ENCODE measurements at regions not wholly inside any gene's neighbourhood (a gene's known extent, or its start where the extent isn't known, plus 50 kb on each side); places are given as distances from the start of the nearest gene placed in this dataset.
"Not testable (repeated sequence)": the region's sequence is repeated elsewhere in the genome, so short reads cannot be mapped to it uniquely, and the experiment has no call there.

DNA sequence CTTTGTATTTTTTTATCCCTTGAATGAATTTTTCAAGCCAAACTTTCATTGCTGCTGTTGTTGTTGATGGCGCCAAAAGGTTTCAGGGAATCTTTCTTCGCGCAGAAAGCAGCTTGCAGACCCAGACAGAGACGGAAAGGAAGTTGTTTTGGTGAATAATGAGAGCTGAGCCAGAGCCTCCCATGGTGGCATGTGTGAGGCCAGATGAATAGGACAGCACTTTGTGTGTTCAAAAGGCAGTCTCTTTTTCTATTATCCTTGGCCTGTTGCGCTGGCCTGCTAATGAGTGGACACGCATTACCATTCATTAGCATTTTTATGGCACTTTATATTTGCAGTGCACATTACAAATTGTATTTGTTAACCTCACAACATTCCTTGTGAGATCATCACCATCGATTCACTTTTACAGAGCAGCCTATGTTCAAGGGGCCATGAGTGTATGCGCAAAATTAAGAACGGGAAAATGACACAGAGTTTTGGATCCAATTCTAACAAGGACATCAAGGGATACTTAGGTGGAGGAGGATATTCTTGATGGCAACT, 754.7 kb downstream of the BCL11A start:
- DNase-seq (ENCODE audit: low read depth in 2 of 2), result no peak

DNA sequence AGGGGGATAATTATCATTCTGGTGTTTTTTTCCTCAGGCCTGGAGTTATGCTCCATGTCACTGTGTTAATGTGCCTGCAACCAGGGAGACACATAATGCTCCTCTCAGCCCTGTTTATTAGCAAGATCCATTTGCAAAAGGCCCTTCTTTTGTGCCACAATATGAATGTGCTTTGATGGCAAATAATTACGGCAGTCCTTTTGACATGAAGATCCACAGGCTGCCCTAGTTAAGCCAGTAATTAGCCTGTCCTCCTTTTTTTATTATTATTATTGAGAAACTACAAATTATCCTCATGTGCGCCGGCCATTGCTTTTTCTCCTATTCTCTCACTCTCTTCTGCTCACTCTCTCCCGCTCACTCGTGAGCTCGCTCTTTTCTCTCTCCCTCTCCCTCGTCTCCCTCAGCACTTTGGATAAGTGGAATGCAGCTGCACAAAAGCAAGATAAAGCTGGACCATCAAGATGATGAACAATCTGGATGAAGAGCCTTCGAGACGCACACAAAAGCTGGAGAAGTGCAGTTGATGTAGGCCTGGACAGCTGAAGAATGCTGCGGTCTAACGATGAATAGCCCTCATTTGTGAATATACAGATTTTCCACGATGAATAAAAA, 762.3 kb downstream of the BCL11A start:
- no peak for DNase-seq (ENCODE audit: low read depth in 2 of 2)

DNA sequence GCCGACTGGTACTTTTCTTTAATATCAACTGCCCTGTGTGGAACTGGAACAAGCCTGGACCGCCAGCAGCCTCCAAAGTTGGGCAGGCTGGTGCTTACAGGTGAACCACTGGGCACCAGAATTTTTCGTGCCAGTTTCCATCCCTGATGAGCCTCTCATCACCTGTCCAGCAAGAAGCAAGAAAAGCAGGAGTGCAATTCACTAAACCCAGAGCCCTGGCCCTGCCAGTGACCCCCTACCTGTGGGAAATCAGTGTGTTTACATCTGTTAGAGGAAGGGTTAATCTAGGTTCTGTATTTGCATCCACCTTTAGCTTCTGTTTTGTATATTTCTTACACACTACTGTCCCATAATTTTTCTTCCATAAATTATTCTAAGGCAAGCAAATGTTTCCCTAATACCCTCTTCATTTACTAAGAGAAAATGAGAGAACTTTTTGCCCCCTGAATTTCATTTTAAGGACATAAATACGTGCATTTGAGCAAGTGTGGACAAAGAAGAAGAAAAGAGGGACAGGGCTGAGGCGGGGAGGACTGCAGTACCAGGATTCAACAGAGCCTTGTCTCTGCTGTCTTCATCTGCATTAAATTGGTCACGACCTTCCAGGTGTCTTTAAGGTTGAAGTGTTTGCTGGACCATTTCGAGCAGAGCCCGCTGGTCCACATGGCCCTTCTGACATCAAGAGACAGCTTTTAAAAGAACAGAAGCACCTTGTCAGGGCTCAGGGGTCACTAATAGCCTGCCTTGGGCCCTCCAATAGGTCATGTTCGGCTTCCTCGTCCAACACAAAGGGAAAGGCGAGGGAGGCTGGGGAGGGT, 763.1 kb downstream of the BCL11A start:
- DNase-seq (ENCODE audit: low read depth in 2 of 2), result no peak

DNA sequence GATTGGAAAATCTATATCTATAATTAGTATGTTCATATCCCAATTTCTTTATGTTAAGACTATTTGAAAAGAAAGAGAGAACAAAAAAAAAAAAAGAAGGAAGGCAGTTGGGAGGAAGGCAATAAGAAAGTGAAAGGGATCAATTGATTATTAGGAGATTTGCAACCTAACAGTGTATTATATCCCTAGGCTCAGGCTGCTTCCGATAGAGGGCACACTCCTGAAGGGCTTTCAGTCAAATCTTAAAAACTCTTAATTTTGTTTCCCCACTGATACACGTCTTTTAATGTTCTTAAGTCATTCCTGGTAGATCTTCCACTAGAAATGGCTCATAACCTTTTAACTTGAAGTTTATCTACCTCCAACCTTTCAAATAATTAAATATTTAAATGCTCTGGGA, 763.9 kb downstream of the BCL11A start:
- no peak for DNase-seq (ENCODE audit: low read depth in 2 of 2)

DNA sequence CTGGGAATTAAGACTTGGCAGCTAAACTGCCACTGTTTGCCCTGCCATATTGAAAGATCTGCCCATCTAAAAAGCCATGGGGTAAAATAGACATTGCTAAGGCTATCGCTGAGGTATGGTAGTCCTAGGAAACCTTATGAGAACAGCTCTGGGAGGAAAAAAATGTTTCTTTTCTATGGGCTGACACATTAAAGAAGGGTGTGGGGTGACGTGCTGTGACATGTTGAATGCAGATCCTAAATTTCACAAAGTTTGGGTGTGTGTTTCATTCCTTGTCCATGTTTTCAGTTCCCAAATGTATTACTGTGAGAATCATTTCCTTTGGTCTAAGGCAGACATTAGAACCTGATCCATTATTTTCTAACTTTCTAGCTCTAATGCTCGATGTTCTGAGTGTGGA, 766.4 kb downstream of the BCL11A start:
- no peak for DNase-seq (ENCODE audit: low read depth in 2 of 2)

DNA sequence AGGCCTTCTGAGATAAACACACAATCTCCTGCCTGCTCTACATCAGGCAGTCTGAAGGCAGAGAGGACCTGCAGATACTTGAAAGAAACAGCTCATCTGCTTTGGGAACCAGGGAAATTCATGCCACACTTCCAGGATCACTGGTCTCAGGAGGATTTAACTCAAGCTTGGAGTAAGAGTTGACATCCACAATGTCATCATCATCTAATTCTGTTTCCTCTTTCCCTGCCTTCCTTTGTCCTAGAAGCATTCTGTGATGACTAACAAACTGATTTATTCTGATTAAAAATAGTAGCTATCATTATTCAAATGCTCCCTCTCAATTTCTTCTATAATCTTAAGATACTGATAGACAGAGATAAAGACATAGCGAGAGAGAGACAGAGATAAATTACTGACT, 766.8 kb downstream of the BCL11A start:
- no peak for DNase-seq (ENCODE audit: low read depth in 2 of 2)

DNA sequence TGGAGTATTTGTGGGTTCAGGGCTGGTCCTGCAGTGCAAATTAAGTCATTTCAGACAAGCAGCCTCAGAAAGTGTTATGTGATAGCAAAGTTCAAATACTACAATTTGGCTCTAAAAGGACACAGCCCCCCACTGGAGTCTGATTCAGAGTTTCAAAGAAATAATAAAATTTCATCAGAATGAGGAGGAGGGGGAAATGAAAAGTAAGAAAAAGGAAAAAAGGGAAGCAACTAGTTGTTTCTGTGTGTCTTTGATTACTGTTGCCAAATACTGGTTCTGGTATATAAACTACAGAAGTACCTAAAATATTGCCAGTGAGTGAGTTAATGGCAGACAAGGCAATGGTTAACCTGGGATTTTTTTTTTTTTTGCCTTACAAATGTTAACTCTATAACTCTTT, 773.9 kb downstream of the BCL11A start:
- DNase-seq (ENCODE audit: low read depth in 2 of 2), result no peak

DNA sequence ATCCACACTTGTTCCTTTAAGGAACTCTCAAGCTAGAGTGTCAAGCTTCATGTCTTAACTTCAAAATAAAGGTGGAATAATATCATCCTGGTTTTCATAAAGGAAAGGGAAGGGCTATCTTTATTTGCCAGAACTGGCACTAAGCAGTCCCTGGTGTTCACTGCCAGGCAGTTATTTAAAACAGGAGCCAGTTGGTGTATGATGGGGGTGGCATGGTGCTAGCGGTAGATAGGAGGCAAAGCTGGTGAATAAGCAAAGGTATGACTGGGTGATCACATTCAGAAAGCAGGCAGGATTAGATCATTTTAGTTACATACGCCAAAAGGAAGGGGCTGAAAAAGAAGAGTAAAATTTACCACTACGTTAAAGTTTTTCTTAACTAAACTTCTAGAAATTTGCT, 776.3 kb downstream of the BCL11A start:
- DNase-seq (ENCODE audit: low read depth in 2 of 2), result no peak

DNA sequence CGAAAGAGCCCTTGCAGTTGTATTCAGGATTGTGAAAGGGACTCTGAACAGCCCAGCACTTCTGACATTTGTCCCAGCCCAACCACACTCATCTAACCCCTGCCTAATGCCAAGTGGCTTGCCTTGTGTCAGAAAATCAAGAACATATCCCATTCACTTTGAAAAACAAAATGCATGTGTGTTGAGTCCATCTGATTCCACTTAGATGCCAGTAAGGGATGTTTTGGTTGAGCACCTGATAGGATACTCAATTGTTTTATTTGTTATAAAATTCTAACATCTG, 776.8 kb downstream of the BCL11A start:
- no peak for DNase-seq (ENCODE audit: low read depth in 2 of 2)

DNA sequence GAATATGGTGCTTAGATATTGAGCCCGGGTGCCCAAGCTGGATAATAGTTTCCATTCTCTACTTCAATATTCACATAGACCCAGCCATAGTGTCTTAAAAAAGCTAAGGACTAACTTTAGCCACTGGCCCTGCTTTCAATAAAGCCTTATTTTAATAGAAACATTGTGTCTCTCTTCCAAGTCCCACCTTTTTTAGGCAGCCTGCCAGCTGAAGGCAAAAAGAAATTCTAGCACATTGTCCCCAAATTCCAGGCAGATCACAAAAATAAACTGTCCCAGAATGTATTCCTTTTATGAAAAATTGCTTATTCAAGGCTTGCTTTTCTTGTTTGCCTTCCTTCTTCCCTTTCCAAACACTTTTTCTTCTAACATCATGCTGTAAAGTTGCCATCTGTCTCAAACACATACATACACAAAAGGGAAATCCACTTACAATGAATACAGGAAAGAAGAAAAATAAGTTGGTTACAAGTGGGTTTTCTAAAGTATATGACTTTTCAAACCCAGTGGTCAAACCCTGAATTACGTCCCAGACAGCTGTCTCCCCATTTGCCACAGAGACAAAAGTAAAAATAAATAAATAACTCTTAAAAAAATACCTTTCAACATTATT, 778.5 kb downstream of the BCL11A start:
- DNase-seq (ENCODE audit: low read depth in 2 of 2), result no peak

DNA sequence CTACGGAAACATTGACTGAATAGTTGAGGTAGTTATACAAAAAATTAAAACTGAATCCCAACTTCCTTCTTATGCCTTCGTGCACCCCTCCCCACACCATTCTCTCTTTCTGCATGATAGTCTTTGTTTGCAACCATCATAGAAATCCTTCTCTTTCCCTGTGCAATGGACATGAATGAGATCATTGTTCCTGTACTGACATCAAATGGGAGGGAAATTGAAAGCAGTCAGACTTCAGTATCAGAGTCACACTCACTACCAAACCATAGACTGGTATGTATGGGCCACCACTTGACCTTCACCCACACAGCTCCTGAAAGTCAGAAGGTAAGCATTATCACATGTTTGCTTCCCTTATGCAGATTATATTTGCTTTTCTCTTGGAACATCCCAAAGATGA, 782.8 kb downstream of the BCL11A start:
- no peak for DNase-seq (ENCODE audit: low read depth in 2 of 2)

DNA sequence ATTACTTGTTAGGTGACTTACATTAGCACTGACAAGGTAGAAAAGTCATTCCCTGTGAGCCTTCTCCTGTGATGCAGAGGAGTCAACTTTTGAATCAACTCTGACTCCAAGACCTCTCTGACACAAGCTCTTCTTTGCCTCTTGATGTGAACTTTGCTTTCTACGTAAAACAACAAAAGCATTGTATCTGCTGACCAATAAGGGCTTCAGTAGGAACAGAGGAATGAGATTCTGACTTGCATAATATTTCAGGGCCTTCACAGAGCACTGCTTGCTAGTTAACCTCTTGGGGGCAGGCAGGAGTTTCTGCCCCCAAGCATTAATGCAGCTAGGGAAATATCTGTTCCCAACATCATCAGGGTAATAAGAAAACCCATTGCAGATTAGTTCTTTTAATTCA, 791.5 kb downstream of the BCL11A start:
- no peak for DNase-seq (ENCODE audit: low read depth in 2 of 2)

DNA sequence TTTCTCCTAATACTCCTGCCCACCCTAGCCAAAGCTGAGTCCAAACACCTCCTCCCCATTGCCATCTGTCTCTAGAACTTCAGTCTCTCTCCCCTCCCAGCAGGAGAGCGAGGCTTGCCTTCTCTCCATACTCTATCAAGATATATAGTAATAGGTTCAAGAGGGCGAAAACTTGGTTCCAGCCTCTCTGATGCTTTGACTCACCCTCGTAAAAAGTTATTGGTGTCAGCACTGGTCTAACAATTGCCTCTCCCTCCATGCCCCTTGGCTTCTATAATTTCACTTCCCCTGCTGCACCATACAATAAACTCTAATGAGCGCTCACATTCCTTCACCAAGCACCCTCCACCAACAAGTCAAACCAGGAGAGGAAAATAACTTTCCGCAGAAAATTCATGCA, 797.3 kb downstream of the BCL11A start:
- no peak for DNase-seq (ENCODE audit: low read depth in 2 of 2)

DNA sequence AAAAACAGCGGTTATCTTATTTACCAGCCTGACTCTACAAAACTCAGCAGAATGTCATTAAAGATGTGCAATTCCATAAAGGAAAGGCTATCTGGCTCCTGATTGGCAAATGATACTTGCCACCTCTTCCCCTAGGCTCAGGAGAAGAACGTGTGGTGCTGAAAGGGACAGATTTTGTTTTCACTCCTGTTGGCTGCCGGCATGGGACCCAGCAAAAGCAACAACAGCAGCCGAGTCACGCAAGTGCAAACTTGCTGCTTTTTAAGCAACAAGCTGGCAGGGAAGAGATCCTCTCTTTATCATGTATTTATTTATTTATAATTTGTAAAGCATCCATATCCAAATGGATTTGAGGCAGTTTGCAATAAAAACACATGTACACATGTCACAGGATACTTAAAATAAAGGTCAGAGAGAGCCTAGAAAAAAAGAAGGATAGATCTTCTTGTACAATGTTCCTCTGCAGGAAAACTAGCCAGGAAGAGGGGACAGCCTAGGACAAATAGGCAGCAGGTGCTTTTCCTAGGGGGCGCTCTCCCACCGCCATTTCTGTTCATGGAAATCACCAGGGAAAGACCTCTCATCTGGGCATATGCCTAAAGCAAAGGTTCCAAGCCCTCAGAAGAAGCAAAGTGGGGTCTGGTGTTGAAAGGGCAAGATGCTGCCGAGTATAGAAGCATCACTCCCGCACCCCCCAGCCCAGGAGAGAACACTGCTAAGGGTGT, 799.3 kb downstream of the BCL11A start:
- no peak for DNase-seq (ENCODE audit: low read depth in 2 of 2)

DNA sequence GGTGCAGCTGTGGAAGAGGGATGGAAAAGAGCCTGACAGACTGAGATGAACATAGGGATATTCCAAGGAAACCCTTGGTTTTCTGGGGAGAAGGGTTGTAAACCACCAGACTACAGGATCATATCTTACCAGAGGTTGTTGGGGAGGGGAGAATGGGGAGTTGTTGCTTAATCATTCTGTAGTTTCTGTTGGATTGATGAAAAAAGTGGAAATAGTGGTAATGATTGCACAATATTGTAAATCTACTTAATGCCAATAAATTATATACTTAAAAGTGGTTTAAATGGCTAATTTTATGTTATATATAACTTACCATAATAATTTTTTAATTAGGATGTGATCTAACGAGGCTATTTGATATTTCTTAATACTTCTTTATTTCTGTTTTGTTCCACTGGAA, 800.9 kb downstream of the BCL11A start:
- DNase-seq (ENCODE audit: low read depth in 2 of 2), result no peak

DNA sequence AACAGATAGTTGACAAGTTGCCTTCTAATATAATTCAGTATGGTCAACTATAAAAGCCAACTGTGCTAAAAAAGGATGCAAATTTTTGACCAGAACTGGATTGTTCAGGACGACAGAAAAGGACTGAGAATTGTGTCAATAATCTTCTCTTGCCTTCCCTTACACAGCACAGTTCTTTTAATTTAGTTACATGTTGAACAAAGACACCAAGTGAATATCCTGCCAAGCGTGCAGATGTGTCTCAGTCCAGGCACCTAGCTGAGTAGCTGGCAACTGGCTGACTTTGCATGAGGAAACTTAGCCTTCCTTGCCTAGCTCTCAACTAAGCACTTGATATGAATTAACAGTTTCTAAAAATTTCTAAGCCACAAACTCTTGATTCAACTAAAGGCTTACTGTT, 801.4 kb downstream of the BCL11A start:
- no peak for DNase-seq (ENCODE audit: low read depth in 2 of 2)

DNA sequence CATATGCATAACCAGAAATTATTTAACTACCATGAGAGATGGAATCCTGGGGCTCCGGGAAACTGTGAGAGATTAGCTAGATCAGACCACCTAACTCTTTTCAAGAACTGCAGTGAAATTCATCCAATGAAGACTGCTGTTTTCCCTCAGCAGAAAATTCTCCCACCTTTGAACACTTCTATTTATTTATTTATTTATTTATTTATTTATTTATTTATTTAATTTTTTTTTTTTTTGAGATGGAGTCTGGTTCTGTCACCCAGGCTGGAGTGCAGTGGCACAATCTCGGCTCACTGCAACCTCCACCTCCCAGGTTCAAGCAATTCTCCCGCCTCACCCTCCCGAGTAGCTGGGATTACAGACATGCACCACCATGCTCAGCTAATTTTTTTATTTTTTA, 802.2 kb downstream of the BCL11A start:
- DNase-seq (ENCODE audit: low read depth in 2 of 2), result not testable (repeated sequence)

DNA sequence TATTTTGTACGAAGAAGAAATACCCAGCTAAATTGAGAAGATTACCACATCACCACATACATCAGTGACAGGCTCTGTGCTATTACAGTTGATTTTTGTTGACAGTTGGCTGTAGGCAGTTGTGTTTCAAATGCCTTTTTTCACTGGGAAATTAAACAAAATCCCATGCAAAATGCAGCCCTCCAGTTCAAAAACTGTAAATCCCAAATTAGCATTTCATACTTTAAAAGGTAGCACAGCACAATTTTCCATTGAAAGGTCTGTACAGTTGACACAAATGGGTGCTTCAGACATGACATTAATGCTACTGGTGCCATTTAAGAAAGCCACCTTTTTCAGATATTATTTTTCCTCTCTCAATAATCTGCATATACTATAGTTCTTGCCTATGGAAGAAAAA, 807.2 kb downstream of the BCL11A start:
- DNase-seq (ENCODE audit: low read depth in 2 of 2), result no peak

DNA sequence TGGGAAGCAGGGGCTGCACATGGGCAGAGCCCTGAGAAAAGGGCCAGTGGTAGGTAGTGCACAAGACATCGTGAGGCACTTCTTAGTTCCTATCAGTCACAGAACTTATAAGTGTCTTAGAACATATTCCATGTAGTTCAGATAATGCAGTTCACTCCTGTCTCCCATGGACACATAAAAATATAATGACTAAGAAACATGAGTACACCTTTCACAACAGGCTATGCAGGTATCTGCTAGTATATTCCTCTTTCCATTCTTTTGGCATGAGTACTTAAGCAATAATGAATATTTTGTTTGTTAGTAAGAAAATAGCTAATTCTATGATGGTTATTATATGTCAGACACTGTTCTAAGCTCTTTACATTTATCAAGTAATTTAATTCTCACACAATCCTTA, 808.4 kb downstream of the BCL11A start:
- DNase-seq (ENCODE audit: low read depth in 2 of 2), result no peak

DNA sequence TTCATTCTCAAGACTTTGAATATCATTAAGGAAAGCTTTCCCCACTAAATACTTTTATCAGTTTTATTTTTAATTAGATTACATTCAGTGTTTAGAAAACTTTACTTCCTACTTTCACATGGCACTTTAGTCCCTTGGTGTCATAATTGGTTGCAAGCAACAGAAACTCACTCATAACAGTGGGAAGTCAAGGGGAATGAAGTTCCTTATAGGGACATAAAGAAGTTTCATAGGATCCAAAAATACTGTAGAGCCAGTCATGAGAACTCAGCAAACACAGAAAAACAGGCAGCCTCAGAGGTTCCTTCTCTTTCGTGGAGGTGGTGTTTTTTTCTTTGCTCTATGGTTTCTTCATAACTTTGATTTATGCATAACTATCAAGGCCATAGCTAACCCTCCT, 809.0 kb downstream of the BCL11A start:
- no peak for DNase-seq (ENCODE audit: low read depth in 2 of 2)

DNA sequence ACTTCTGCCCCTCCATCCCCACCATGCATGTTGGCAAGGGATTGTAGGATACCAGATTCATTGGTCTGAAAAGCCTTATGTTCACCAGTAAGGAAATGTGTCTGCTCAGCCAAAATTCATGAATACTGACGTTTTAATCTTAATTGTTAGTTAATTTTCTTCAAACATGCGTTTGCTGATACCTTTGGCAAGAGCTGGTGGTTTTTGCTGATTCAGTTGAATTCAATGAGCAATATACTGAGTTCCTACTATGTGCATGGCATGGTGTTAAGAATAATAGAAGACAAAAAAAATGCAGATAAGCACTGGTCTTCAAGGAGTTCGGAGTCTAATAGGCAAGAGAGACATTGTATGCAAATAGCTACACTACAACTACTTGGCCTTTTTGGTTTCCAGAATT, 811.6 kb downstream of the BCL11A start:
- no peak for DNase-seq (ENCODE audit: low read depth in 2 of 2)

DNA sequence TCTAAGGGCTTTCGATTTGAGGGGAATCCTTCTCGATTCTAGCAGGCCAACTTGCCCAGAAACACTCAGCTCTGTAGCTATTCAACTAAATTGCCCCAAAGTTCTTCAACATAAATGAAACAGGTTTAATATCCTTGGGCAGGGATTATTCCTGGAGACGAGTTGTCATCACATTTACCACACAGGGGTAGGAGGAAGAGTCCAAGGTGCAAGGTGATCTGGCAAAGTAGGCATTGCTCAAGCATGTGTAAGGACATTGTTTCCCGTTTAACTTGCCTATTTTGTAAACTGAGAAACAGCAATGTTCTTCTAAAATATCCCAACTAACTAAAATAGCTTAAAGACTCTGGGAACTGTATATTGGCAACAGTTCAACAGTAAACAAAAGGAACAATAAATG, 814.3 kb downstream of the BCL11A start:
- no peak for DNase-seq (ENCODE audit: low read depth in 2 of 2)

DNA sequence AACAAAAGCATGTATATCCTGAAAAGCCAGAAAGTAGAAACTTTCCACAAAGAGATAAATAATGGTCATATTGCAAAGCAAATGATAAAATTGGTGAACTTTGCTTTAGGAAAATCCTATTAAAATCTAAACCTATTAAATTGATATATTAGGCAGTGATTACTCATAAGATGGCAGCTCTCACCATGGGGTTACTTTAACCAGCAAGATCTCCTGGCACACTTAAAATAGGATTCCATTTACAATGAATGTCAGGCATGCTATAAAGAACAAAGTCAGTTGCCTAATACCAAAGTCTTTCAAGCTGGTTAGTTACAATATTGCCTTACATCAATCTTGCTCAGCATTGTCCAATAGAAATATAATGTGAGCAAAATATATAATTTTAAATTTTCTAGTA, 816.2 kb downstream of the BCL11A start:
- no peak for DNase-seq (ENCODE audit: low read depth in 2 of 2)

Data from stimulated activated CD8-positive, alpha-beta memory T cell treated with anti-CD3 and anti-CD28 coated beads, Interleukin-15, amount 100 ng/mL, for 4 hours (primary cell).